Erythroblast (primary cell): ENCODE measurements at regions not wholly inside any gene's neighbourhood (a gene's known extent, or its start where the extent isn't known, plus 50 kb on each side); places are given as distances from the start of the nearest gene placed in this dataset.

Experiments used
- GATA1 ChIP-seq: IDR thresholded peaks from 2 replicates; pipeline ENCODE4 v1.6.1; 2011; ENCODE audit warnings: low read depth, mild to moderate bottlenecking, control low read depth, low read length, moderate library complexity
- POLR2A ChIP-seq: IDR thresholded peaks from 2 replicates; pipeline ENCODE4 v1.6.1; 2011; ENCODE audit warnings: mild to moderate bottlenecking, low read length

- TF ChIP-seq POLR2A = no peak
- TF ChIP-seq GATA1 = no peak
Observed at GRCh38 chr7:131152766-131153165, 174.9 kb upstream of the MKLN1 start.
